HG03095 (cell line): ENCODE measurements at regions not wholly inside any gene's neighbourhood (a gene's known extent, or its start where the extent isn't known, plus 50 kb on each side); places are given as distances from the start of the nearest gene placed in this dataset.

Source experiments
- ATAC-seq: cut with Tn5 transposase; IDR thresholded peaks from one replicate; pipeline ENCODE4 v1.9.1; 2021; ENCODE audit warnings: moderate library complexity; ENCODE audit not compliant: unreplicated experiment

DNA sequence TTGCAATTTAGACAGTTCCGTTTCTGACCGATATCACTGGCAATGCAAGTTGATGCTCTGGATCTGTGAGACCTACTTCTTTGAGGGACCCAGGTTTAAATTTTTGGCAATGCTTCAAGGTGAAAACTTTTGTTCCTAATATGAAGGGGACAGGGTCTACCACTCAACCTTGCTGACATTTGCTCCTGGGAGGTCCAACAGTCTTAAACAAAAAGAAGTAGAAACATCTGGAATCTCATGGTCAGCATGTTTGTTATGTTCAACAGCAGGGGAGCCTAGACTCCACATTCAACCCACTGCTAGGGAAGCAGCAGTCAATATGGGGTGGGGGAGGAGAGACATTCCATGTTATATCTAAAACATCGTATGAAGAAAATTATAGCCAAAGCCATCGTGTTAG is 196.4 kb downstream of the SIM1 start:
- no peak for ATAC-seq

DNA sequence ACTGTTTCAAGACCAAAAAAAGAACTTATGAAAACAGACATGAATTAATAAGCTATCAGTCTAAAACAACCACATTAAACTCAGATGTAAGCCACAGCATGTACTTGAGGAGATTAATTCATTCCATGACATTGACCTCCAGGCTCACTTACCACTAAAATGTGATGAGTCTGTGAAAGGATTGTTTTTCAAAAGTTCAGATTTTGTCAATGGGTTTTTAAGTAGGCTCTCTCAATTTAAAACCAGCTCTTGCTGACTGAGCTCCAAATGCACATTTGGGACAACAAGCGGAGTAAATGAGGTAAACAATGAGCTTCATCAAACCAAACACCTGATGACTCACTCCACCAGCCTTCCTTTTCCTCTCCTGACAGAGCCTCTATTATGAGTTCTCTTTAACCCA is 197.0 kb downstream of the SIM1 start:
- ATAC-seq: no peak

DNA sequence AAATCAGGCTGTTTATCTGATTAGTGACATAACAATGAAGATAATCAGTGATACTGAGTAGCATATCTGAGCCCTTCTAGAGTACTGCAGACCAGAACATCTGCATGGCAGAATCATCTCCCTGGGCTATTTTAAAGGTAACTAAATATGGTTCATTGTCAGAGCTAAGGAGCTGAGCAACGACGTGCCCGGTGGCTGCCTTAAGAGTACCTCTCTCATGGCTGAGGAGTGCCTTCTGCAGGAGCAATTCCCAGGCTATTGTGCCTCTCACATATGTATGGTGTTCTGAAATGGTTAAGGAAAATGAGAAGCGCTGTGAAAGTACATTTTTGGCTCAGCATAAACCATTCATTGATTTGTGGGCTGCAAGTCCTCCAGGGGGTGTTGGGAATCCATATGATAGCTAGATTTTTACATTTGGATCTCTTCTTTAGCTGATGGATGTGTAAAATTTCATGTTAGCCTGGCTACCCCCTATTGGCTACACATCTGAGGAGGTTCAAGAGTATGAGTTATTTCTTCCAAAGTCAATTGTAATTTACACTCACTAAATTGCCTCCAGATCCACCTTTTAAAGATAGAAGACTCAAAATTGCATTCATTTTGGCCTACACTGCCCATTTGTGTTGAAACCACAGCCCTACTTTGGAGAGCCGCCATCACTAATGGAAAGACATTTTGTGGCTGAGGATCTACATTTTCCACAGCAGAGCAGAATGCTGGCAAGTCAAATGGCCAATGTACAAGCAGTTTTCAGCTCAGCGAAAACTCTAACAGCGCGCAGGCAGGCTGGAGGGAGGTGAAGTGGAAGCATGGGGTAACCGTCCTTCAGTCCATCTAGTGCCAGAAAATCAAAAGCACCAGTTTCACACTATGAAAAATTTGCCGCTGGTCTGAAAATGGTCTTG is 198.0 kb downstream of the SIM1 start:
- ATAC-seq: no peak

DNA sequence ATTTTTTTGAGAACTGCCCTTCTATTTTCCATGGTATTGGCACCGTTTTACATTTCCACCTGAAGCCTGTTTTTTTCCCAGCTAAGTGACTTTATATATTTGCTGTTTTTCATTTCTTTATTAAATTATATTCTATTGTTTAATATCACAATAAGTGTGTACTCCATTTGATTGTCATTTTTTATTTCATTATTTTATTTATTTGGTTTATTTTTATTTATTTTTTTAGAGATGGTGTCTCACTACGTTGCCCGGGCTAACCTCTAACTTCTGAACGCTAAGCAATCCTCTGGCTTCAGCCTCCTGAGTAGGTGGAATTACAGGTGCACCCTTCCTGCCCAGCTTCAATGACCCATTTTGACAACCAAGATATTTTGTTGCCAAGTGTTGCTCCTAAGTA is 202.6 kb downstream of the SIM1 start:
- no peak for ATAC-seq

DNA sequence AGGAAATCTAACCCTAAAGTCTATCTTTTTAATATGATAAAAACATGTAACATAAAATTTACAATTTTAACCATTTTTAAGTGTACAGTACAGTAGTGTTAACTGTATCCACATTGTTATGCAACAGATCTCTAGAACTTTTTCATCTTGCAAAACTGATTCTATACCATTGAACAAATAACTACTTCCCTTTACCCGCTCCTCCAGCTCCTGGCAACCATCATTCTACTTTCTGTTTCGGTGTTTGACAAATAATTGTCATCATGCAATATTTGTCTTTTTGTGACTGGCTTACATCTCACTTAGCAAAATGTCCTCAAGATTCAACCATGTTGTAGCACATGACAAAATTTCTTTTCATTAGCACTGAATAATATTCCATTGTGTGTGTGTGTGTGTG is 203.2 kb downstream of the SIM1 start:
- ATAC-seq: no peak

DNA sequence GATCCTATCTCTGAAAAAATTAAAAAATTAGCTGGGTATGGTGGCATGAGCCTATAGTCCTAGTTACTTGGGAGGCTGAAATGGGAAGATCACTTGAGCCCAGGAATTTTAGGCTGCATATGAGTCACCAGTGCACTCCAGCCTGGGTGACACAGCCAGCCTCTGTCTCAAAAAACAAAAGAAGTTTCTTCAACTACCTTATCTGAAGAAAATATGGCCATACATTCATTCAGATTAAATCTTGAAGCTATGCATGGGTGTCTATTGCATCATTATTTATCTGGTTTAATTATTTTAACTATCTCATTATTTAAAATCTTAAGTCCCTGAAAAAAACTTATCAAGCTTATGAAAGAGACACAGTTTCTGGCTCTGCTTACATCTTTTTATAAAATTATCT is 204.1 kb downstream of the SIM1 start:
- no peak for ATAC-seq

DNA sequence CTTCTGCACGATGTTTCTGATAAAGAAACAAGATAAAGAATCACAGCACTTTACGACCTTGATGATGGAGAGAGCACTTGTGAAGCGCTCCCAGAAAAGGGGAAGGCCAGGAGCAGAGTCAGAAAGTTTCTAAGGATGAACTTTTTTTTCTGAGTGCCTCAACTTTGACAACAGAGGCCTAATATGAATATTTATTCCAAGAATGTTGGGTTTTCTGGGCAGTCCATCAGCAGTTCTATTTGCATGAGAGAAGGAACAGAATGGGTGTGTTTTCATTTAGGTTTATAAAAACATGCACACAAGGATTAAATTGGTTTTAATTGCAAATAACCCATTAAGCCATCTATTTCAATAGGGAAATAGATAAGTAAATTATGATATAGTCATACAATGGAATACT is 204.9 kb downstream of the SIM1 start:
- no peak for ATAC-seq

DNA sequence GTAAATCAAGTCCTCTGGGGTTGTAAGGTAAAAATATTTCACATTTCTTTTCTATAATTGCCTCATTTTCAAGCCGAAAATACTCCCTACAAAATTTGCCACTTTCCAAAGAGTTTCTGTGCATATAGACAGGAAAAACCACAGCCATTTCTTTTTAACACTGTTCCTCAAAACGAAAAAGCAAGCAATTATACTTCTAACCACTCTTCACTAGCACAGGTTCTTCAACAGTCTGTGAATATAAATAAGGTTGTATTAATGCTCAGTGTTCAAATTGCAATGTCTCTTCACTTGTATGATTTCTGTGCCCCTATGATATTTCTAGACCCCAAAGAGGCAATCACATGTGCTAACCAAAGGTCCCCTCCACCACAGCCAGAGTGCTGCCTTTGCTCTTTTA is 206.0 kb downstream of the SIM1 start:
- ATAC-seq: no peak

DNA sequence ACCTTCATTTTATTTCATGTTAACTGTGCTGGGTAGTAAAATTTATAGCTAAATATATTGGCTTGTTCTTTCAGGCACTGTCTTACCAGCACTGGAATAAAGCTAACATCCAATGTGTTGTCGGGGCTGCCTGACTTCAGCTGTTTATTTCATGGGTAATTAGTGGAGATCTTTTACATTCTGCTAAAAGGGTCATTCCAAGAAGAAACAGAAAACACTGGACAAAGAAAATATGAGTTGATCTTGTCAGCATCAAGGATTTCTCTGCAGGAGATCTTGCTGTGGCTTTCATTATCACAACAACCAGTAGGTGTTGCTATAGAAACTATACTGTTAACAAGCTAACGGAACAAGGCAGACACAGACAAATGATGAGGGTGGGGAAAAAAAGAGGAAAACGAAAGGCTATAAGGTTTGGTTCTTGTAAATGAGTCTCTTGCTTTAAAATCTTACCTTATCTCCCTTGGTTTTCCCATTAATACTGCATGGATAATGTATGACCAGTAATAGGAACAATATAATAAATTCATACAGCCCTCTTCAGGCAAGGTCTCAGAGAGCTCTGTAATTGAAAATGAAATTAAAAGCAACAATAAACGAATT is 206.8 kb downstream of the SIM1 start:
- peak; percentile 86 for ATAC-seq

DNA sequence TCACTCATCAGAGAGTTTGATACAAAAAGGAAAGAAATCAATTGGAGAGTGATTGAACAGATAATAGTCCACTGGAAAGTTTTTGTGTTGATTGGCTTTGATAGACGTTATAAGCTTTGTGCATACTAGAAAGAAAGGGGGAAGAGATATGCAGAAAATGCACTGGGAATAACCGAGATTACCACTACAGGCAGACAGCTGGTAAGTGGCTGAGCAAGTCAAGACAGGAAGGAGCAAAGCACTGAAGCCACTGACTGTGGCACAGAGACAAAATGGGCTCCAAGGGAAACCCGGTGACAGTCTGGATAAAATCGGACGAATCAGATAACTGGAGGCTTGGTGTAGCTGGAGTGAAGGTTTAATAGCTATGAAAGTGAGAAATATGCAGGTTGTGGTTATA is 209.0 kb downstream of the SIM1 start:
- ATAC-seq: no peak

DNA sequence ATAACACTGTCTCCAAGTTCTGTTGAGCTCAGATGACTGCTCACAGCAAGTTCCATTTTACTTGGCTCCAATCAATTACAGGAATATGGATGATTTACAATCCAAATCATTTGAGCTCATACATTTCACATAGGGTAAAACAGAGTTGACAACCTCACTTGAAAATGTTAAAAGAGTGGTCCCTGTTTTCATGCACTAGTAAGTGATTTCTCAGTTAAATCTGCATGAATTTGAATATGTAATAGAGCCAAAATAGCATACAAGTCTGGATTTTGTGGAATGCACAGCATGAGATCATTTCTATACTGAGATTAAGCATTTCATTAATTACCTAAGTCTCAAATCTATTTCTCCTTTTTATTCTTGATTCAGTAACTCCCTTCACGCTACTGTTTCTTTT is 217.6 kb downstream of the SIM1 start:
- no peak for ATAC-seq

DNA sequence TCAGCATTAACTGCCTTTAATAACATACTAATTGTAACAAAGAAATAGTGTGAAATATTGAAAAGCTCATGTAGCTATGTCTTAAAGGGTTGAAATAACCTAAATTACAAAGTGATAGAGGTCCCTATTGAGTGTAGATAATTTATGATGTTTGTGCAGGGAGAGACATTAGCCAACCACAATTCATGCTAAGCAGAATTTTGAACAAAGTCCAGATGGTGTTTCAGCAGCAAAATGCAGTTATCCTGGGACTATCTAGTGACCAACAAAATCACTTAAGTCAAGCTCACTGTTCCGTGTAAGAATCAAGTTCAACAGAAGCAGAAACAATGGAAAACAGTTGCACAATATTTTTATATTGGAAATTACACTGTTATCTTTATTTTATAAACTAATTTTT is 218.5 kb downstream of the SIM1 start:
- no peak for ATAC-seq

DNA sequence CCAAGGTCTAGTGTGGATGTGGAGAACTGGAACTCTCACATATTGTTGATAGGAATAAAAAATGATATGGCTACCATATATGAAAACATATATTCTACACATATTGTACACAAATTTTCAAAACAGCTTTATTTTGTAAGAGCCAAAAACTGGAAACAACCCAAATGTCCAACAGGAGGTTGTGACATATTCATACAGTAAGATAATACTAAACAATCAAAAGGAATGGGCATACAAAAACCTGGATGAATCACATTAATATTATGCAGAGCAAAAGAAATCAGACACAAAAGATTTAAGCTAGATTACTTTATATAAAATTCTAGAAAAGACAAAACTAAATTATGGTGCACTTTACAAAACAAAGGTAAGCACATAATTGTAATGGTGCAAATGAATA is 223.9 kb downstream of the SIM1 start:
- no peak for ATAC-seq

DNA sequence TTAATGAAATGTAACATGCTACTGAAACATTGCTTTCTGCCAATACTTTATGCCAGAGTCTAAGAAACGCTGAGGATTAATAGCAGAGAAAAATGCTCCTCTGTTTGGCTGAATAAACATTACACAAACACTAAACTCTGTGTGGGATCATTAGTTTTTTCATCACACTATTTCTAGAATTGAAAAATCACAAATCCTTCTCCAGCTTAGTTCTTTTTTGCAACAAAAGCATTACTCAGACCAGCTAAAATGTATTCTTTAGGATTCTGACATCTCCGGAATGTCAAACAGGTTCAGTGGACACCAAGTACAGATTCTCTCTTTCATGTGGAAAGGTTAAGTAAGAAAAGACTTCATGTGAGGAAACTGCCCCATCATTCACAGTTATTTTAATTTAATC is 226.9 kb downstream of the SIM1 start:
- no peak for ATAC-seq

DNA sequence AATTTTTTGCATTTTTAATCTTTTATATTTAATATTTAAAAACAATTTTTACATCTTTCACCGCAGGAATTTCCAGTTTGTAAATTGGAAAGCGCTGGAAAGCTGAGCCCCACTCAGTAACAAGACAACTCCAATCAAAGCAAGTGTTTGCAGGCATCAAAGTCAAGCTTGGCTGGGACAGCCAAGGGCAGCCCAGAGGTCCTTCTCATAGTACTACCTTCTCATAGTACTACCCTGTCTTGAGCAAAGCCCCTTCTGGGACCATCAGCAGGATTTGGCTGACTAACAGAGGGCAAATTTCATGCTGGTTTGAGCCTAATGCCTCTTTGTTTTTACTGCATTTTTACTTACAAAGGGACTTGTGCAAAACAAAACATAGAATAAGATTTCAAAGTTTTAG is 228.3 kb downstream of the SIM1 start:
- ATAC-seq: no peak

DNA sequence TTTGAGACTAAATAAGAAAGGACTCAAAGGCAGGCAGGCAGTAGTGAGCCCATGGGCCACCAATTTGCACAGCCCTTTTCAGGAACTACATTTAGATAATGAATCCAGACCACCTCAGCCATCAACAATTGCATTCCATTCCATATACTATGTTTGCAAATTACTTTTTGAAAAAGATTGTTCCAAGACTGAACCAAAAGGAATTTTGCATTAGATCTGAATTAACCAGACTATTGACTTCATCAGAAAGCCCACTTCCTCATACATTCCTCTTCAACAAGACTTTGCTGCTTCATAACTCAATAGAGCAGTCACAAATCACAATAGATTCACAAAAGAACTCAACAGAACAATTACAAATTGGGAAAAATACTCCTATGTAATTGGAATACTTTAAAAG is 229.1 kb downstream of the SIM1 start:
- ATAC-seq: no peak

DNA sequence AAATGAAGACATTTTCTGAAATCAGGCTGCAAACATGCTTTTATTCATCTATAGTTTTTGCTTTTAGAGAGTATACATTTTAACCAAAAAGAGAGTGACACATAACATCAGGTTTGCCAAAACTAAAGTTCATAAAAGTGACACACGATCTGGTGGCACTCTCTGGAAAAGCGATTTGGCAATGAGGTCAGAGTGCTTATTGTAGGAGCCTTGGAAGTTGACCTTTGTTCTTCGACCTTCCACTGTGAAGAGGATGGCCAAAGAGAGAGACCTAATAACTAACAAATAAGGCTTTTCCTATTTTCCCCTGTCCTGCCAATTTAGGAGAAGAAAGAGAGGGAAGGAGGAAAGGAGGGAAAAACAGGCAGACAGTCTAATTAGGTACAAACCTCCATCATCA is 230.1 kb downstream of the SIM1 start:
- no peak for ATAC-seq

DNA sequence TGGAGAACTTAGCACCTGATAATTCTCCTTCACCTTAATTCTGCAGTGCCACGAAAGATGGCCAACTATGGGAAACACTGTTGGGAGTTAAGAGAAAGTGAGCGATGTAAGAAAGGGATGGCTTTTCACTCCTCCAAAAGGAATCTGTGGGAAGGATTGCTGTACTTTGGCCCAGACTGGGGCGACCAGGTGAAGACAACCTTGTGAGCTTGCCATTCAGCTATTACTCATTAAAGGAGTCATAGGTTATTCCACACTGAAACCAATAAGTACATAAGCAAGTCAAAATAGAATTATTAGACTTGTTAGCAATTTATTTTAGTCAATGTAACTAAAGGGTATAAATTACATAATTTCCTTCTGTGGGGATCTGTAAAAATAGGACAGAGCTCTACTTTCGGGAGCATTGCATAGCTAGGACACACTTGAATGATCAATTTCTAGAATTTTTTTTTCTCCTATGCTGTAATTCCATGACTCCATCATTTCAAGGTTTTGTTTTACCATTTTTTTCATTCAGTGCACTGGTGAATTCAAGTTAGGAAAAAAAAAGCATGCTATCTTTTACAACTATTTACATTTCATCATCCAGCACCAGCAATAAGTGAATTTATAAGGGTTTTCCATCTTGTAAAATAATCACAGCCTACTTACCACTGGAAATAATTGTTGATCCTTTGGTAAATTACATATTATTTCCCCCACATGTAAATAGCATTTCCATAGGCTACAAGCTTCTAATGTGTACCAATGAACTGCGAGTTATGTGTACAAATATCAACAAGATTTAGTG is 231.7 kb downstream of the SIM1 start:
- ATAC-seq: no peak

DNA sequence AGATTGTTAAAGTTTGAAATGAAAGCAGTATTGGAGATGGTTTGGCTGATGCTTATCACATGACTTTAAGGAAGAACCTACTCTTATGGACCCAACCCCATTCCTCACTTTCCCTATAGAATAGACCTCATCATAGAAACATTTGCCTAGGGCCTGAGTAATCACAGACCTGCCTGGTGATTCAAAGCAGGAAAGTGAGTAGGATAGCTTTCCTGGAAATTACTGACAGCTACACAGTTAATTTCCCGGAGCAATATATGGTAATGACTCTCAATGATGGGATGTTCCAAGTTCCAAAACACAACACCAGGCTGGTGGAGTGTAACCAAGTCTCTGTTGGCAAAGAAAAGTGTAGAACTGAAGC is 233.8 kb downstream of the SIM1 start:
- no peak for ATAC-seq

DNA sequence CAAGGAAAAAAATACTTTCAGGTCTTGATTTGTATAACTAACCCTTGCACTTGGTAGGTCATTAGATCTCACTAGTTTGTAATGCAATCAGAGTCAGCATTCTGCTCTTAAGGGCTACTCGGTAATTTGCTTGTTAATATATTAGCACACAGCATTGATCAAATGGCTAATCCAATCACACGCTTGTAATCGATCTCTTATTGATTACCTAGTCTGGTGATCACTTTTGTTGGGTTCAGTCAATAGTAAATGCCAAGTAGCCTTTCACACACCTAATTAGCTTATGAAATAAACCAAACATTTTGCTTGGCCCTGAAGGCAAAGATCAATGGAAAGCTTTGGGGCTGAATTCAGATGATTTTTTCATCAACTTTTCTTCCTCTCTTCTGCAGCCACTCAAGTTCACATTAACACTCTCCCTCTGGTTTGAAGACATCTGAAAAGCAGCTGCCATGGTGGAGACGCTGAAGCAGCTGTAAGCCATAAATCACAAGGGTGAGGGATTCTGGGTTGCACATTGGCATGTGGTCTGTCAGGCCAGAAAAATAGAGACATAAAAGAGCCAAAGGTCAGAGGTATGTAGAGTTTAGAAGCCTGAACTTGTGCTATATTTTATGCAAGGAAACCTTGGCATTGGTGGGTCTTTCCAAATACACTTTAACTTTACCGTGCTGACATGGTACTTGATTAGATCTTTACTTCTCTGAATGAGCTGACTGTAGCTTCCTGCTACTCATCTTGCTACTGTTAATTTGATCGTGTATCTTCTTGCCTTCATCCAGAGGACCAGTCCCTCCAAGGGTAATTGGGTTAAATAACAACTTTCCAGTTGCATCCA is 234.4 kb downstream of the SIM1 start:
- no peak for ATAC-seq

DNA sequence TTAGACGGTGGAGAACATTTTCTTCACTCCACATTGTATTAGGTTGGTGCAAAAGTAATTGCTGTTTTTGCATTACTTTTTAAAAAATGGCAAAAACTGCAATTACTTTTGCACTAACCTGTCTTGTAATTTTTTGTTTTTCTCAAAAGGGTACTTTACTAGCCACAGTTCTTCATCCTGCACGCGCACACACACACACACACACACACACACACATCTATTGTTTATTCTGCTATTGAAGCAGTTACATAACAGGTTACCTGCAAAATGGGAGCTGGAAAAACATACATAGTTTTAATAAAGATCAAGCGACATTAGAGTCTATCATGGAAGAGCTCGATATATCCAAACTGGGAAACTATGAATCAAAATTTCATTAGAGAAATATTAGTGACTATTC is 235.2 kb downstream of the SIM1 start:
- ATAC-seq: no peak
